Karpas-422 (cell line): ENCODE measurements at regions not wholly inside any gene's neighbourhood (a gene's known extent, or its start where the extent isn't known, plus 50 kb on each side); places are given as distances from the start of the nearest gene placed in this dataset.

Source experiments
- DNase-seq: peaks from one replicate; pipeline ENCODE4 v3.0.0-alpha.2; 2015
- H2AFZ ChIP-seq: fragments of 200-600 bp; sonication (generic); 2 replicates; pipeline ENCODE4 v1.6.1; 2014; ENCODE audit warnings: antibody characterized with exemption, low read length, mixed read lengths
- H3K27ac ChIP-seq: fragments of 200-600 bp; sonication (generic); 2 replicates; pipeline ENCODE4 v1.5.1; 2014; ENCODE audit warnings: mild to moderate bottlenecking, low read length, moderate library complexity
- H3K27me3 ChIP-seq: fragments of 200-600 bp; sonication (generic); 2 replicates; pipeline ENCODE4 v1.6.1; 2014; ENCODE audit warnings: low read length, mixed read lengths
- H3K36me3 ChIP-seq: fragments of 200-600 bp; sonication (generic); 2 replicates; pipeline ENCODE4 v1.6.1; 2014; ENCODE audit warnings: low read length, mixed read lengths; ENCODE audit not compliant: insufficient read depth
- H3K4me1 ChIP-seq: fragments of 200-600 bp; sonication (generic); 2 replicates; pipeline ENCODE4 v1.6.1; 2014; ENCODE audit warnings: mild to moderate bottlenecking, low read length, mixed read lengths
- H3K4me2 ChIP-seq: fragments of 200-600 bp; sonication (generic); 2 replicates; pipeline ENCODE4 v1.6.1; 2014; ENCODE audit warnings: low read length, low read depth, mild to moderate bottlenecking; ENCODE audit not compliant: poor library complexity, severe bottlenecking
- H3K4me3 ChIP-seq: fragments of 200-600 bp; sonication (generic); 2 replicates; pipeline ENCODE4 v1.5.1; 2014; ENCODE audit warnings: mild to moderate bottlenecking, antibody characterized with exemption, low read length, mixed read lengths
- H3K79me2 ChIP-seq: fragments of 200-600 bp; sonication (generic); 2 replicates; pipeline ENCODE4 v1.6.1; 2014; ENCODE audit warnings: mild to moderate bottlenecking, low read length, mixed read lengths
- H3K9ac ChIP-seq: fragments of 200-600 bp; sonication (generic); 2 replicates; pipeline ENCODE4 v1.6.0; 2014; ENCODE audit warnings: low read length
- H3K9me2 ChIP-seq: fragments of 200-600 bp; sonication (generic), shearing (Covaris generic); replicated peaks from 2 replicates; pipeline ENCODE4 v1.6.0; 2014; ENCODE audit warnings: mild to moderate bottlenecking, low read length, moderate library complexity; ENCODE audit not compliant: insufficient read depth
- H3K9me3 ChIP-seq: fragments of 300-700, 200-600 bp; sonication (generic); 2 replicates; pipeline ENCODE4 v1.6.1; 2014; ENCODE audit warnings: low read length, mixed read lengths
- H4K20me1 ChIP-seq: fragments of 200-600 bp; sonication (generic); 2 replicates; pipeline ENCODE4 v1.6.1; 2014; ENCODE audit warnings: mild to moderate bottlenecking, antibody characterized with exemption, low read length, low read depth; ENCODE audit not compliant: insufficient read depth

DNA sequence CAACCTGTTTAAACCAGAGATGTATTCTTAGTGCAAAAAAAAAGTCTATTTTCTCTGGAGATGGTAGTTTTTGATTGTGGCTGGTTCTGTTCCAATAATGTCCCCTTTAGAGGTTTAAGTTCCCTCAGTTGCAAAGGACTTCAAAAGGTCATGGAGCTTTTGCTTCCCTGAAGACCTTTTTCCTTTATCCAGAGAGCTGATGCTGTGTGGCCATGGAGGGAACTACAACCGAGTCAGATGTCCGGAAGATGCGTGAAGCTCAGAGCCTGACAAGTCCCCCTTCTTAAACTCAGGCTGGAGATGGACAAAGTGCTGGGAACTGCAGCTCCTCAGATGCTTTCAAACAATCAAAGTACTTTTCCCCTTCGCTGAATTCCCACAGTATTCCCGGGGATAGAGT, 176.1 kb downstream of the TMEM18 start:
- DNase-seq: no peak
- H2AFZ ChIP-seq: no peak overlapping the region
- H3K9me3 ChIP-seq: no peaks in the 10 kb centered on the region
- no peaks in the 10 kb centered on the region for H3K27me3 ChIP-seq
- no peaks in the 10 kb centered on the region for H3K79me2 ChIP-seq
- no peaks in the 10 kb centered on the region for H4K20me1 ChIP-seq
- H3K4me1 ChIP-seq: no peaks in the 10 kb centered on the region
- H3K27ac ChIP-seq: no peak overlapping the region
- no peaks in the 10 kb centered on the region for H3K9me2 ChIP-seq
- H3K4me2 ChIP-seq: no peak overlapping the region
- H3K4me3 ChIP-seq: no peak overlapping the region
- no peaks in the 10 kb centered on the region for H3K36me3 ChIP-seq
- H3K9ac ChIP-seq: no peak overlapping the region

DNA sequence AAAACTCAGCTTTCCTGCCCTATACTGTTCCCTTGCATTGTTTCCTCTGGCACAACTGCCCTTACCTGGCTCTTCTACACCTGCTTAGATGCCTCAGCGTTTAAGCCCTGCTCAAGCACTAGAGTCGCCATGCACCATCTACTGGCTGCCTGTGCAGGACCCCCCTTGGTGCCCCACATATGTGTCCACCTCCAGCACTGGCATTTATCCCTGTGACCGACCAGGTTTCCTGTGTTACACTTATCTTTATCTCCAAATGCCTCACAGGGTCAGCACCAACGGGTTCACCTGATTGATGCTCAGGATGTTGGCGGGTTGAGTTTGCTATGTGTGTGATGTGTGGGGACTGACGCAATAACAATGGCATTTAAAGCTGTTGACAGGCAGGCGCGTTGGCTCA, 177.5 kb downstream of the TMEM18 start:
- Histone ChIP-seq H3K27me3 (no peaks in the 10 kb centered on the region), H3K9ac (no peak overlapping the region), H3K36me3 (no peaks in the 10 kb centered on the region), H3K27ac (no peak overlapping the region), H3K9me2 (no peaks in the 10 kb centered on the region), H3K4me3 (no peak overlapping the region), H4K20me1 (no peaks in the 10 kb centered on the region), H2AFZ (no peak overlapping the region), H3K4me2 (no peak overlapping the region), H3K4me1 (no peaks in the 10 kb centered on the region), H3K9me3 (no peaks in the 10 kb centered on the region), H3K79me2 (no peaks in the 10 kb centered on the region)
- no peak for DNase-seq

DNA sequence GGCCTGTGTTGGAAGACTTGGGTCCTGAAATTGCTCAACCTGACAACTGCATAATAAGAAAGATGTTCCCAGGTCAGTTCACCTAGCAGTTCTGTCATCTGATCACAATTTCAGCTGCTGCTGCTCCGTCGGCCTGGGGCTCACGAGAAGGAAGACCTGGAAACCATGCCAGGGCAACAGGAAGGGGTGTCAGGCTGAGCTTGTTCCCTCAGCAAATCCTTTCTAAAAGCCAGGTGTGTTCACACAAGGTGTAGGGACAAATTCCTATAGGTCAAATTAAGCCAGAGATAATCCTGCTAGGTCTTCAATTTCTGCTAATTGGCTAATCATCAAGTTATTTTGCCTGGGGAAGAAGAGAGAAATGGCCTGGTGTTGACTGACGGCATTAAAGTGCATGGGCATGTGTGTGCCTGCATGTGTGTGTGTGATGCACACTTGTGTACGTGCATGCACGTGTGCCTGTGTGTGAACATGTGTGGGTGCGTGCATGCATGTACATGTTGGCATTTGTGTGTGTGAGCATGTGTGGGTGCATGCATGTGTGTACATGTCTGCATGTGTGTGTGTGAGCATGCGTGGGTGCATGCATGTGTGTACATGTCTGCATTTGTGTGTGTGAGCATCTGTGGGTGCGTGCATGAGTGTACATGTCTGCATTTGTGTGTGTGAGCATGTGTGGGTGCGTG, 178.6 kb downstream of the TMEM18 start:
- H3K27me3 ChIP-seq: no peaks in the 10 kb centered on the region
- H3K9ac ChIP-seq: no peak overlapping the region
- H4K20me1 ChIP-seq: no peaks in the 10 kb centered on the region
- no peaks in the 10 kb centered on the region for H3K36me3 ChIP-seq
- no peak overlapping the region for H3K27ac ChIP-seq
- H3K79me2 ChIP-seq: no peaks in the 10 kb centered on the region
- H3K4me3 ChIP-seq: no peak overlapping the region
- DNase-seq: no peak
- H3K4me2 ChIP-seq: no peak overlapping the region
- no peaks in the 10 kb centered on the region for H3K4me1 ChIP-seq
- H3K9me3 ChIP-seq: no peaks in the 10 kb centered on the region
- H2AFZ ChIP-seq: no peak overlapping the region
- H3K9me2 ChIP-seq: no peaks in the 10 kb centered on the region

DNA sequence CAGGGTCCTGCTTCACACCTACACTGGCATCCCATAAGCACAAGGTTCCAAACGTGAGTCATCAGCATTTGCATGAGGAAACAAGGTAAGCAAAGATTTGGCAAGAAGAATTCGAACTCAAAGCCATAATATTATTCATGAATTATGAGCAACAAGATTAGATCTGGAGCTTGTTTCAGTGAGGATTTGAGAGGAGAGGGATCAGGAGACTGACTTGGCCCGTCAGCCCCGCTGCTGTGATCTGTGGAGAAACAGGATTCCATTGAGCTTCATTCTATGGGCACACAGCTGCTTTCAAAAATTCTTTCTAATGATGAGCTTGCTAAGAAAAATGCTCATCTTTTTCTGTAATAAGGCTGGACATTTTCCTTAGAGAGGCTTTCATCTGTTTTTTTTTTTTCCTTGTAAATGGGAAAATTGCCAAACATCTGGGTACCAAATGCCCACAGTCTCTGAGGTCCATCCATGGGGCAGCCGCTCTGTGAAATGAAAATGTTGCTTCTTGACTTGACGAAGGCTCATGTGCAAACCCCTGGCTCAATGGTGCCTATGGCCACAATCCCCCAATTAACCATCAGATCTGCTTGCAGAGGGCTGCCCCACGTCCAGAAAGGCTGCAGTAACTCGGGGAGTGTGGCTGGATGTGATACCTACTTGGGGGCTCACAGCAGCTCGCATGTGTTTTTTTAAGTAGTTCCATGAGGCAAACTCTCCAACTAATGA, 179.3 kb downstream of the TMEM18 start:
- no peak overlapping the region for H3K4me3 ChIP-seq
- H3K4me2 ChIP-seq: no peak overlapping the region
- no peaks in the 10 kb centered on the region for H3K9me3 ChIP-seq
- H3K79me2 ChIP-seq: no peaks in the 10 kb centered on the region
- no peak overlapping the region for H2AFZ ChIP-seq
- H3K27ac ChIP-seq: no peak overlapping the region
- H3K36me3 ChIP-seq: no peaks in the 10 kb centered on the region
- no peaks in the 10 kb centered on the region for H3K9me2 ChIP-seq
- H3K9ac ChIP-seq: no peak overlapping the region
- no peaks in the 10 kb centered on the region for H3K27me3 ChIP-seq
- H4K20me1 ChIP-seq: no peaks in the 10 kb centered on the region
- no peaks in the 10 kb centered on the region for H3K4me1 ChIP-seq
- no peak for DNase-seq

DNA sequence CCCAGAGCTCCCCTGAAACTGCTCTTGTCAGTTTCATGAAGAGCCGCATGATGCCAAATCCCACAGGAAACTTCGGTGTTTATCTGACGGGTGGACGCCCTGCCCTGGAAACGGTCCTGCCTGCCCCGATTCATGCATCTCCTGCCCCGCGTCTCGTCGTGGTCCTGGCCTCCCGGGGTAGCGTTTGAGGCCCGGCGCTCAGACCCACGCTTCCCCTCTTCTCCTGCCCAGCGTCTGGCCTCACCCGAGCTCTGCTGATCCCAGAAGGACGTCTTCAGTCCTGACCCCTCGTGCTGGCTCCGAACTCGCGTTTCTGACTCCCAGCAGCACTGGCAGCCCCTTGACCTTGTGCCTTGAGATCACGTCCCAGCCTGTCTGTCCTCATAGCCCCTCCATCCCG, 180.5 kb downstream of the TMEM18 start:
- H4K20me1 ChIP-seq: no peaks in the 10 kb centered on the region
- no peak overlapping the region for H3K4me2 ChIP-seq
- H3K27me3 ChIP-seq: no peaks in the 10 kb centered on the region
- no peak for DNase-seq
- H3K9ac ChIP-seq: no peak overlapping the region
- no peaks in the 10 kb centered on the region for H3K79me2 ChIP-seq
- H3K36me3 ChIP-seq: no peaks in the 10 kb centered on the region
- no peaks in the 10 kb centered on the region for H3K4me1 ChIP-seq
- no peak overlapping the region for H3K4me3 ChIP-seq
- no peak overlapping the region for H3K27ac ChIP-seq
- no peaks in the 10 kb centered on the region for H3K9me2 ChIP-seq
- no peak overlapping the region for H2AFZ ChIP-seq
- no peaks in the 10 kb centered on the region for H3K9me3 ChIP-seq

DNA sequence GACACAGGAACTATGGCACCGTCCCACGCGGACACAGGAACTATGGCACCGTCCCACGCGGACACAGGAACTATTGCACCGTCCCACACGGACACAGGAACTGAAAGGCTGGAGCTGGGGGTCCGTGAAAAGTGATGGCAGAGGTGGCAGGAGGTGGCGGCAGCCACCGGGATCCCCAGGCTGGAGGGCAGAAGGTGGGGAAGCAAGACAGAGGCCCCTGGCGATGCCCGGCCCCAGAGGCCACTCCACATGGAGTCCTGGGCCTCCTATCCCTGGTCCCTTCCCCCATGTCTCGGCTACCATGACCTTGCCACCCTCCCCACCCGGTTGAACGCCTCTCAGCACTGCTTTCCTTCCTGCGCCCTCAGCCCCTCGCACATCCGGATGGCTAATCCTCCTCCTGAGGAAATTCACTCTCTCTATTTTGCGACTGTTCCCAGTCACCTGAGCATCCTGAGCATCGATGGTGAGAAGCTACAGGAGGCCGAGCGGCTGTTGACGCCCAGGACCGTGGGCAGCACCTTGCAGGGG, 181.4 kb downstream of the TMEM18 start:
- H3K9me3 ChIP-seq: no peaks in the 10 kb centered on the region
- H3K4me2 ChIP-seq: no peak overlapping the region
- H3K9ac ChIP-seq: no peak overlapping the region
- no peaks in the 10 kb centered on the region for H3K79me2 ChIP-seq
- no peak for DNase-seq
- no peaks in the 10 kb centered on the region for H3K9me2 ChIP-seq
- no peaks in the 10 kb centered on the region for H4K20me1 ChIP-seq
- H3K4me3 ChIP-seq: no peak overlapping the region
- H3K36me3 ChIP-seq: no peaks in the 10 kb centered on the region
- no peaks in the 10 kb centered on the region for H3K4me1 ChIP-seq
- H3K27me3 ChIP-seq: no peaks in the 10 kb centered on the region
- no peak overlapping the region for H2AFZ ChIP-seq
- no peak overlapping the region for H3K27ac ChIP-seq

DNA sequence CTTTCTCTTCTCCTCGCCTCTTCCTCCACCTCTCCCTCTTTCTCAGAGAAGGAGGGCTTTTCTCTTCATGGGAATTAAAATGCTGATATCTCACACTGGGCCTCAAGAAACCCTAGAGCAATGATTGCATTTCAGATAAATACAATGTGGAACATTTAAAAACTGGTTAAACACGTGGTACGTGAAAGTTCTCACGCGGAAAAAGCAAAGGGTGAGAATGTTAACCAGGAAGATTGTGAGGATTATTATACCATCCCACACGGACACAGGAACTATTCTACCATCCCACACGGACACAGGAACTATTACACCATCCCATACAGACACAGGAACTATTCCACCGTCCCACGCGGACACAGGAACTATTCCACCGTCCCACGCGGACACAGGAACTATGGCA, 182.4 kb downstream of the TMEM18 start:
- Histone ChIP-seq H3K9ac (no peak overlapping the region), H2AFZ (no peak overlapping the region), H3K27ac (no peak overlapping the region), H3K9me3 (no peaks in the 10 kb centered on the region), H3K36me3 (no peaks in the 10 kb centered on the region), H3K79me2 (no peaks in the 10 kb centered on the region), H4K20me1 (no peaks in the 10 kb centered on the region), H3K4me3 (no peak overlapping the region), H3K9me2 (no peaks in the 10 kb centered on the region), H3K4me1 (no peaks in the 10 kb centered on the region), H3K4me2 (no peak overlapping the region), H3K27me3 (no peaks in the 10 kb centered on the region)
- no peak for DNase-seq

DNA sequence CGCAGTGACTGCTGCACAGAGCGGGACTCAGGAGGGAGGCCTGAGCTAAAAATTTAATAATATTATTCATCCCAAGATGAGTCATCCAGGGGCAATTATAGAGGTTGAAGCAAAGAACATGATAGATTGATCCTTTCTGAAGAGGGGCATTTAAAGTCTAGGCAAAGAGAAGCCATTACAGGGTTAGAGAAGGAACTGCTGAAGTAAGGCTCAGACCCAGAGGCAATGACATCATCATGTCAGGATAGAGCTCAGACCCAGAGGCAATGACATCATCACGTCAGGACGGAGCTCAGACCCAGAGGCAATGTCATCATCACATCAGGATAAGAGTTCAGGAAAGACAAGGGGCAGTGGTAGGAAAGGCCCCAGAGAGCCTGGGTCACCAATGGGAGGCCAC, 184.0 kb downstream of the TMEM18 start:
- DNase-seq: no peak
- H3K9me2 ChIP-seq: no peaks in the 10 kb centered on the region
- no peaks in the 10 kb centered on the region for H3K79me2 ChIP-seq
- no peak overlapping the region for H3K4me3 ChIP-seq
- H3K4me1 ChIP-seq: no peaks in the 10 kb centered on the region
- H2AFZ ChIP-seq: no peak overlapping the region
- no peak overlapping the region for H3K27ac ChIP-seq
- H4K20me1 ChIP-seq: no peaks in the 10 kb centered on the region
- H3K4me2 ChIP-seq: no peak overlapping the region
- no peaks in the 10 kb centered on the region for H3K9me3 ChIP-seq
- no peaks in the 10 kb centered on the region for H3K36me3 ChIP-seq
- no peak overlapping the region for H3K9ac ChIP-seq
- H3K27me3 ChIP-seq: no peaks in the 10 kb centered on the region
